DMS53 (cell line): ENCODE measurements at regions not wholly inside any gene's neighbourhood (a gene's known extent, or its start where the extent isn't known, plus 50 kb on each side); places are given as distances from the start of the nearest gene placed in this dataset.
"Not testable (repeated sequence)": the region's sequence is repeated elsewhere in the genome, so short reads cannot be mapped to it uniquely, and the experiment has no call there.

Source experiments
- DNase-seq: peaks from one replicate; lab custom pipeline; 2025; lab: John Stamatoyannopoulos, UW

DNA sequence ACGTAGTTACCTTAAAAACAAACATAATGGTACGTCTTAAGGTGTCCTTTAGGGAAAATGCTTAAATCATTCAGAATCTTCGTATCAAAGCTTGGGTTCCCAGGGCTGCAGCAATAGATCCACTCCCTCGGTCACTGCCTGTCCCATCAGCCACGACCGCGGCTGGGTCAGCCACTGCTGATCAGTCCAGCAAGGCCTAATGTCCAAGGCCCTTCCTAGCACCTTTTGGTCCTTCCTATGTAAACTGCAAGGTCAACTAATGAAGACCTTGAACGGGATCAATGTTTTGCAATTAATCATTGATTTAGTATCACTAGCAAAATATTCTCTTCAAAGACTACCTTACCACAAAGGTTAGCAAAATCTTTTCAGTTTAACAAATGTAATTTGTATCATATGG lies 122.2 kb upstream of the IGF1R start:
- no peak for DNase-seq

DNA sequence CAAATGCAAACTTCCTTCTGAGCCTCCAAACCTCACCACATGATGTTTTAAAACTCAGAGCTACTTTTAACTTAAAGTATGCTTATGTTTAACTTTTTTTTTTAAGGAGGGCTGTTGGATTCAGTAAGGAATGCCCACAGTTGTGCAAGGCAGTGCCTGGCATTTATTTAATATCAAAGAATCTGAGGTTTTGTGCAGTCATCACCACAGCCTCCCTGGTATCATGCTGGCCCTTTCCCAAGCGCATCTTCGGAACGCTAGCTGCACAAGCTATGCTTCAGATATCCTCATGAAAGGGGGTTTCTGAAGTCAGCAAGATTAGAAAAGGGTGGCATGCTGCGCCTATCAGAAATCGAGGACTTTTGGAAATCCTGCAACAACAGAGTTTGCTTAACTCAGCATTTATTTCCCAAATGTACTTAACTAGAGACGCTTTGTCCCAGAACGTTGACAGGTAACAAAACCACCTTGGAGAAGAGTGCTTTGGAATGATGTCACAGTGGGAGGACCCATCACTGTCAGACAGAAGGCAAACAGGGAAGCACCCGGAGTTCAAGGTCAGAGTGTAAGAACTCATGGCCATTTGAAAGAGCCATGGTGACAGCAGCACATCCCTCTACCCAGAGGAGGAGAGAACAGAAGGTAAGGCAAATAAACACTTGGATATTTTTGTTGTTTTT lies 120.2 kb upstream of the IGF1R start:
- DNase-seq = peak; percentile 8

GRCh38 chr15:98529205-98530145 lies 118.9 kb upstream of the IGF1R start:
- DNase-seq = peak; percentile 39

DNA sequence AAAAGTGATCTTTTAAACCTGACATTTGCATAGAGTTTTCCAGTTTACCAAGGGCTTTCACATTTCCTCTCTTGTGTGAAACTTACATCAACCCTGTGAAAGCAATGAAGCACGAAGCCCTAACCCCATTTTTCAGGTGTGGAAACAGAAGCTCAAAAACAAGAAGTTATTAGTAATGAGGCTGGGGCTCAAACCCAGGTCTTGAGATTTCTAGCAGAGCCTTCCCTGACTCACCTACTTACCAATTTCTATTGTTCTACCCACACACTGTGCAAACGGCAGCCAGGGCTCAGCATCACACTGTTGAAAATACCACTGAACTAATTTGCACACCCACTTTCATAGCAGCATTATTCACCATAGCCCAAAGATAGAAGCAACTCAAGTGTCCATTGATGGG lies 117.8 kb upstream of the IGF1R start:
- DNase-seq = no peak

DNA sequence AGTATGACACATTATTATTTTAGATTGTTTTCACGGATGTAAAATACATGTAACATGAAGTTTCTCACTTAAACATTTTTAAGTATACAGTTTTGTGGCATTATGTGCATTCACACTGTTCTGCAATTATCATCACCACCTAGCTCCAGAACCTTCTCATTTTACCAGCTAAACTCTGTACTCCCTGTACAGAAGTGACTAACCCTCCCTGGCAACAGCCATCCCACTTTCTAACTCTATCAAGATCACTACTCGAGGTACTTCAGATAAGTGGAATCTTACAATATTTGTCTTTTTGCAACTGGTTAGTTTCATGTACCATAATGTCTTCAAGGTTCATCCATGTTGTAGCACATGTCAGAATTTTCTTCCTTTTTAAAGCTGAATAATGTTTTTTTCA lies 116.3 kb upstream of the IGF1R start:
- no peak for DNase-seq

- DNase-seq = no peak
Measured at GRCh38 chr15:98536976-98537375, 111.4 kb upstream of the IGF1R start.

- DNase-seq = no peak
Measured at GRCh38 chr15:98537516-98538060, 110.8 kb upstream of the IGF1R start.

DNA sequence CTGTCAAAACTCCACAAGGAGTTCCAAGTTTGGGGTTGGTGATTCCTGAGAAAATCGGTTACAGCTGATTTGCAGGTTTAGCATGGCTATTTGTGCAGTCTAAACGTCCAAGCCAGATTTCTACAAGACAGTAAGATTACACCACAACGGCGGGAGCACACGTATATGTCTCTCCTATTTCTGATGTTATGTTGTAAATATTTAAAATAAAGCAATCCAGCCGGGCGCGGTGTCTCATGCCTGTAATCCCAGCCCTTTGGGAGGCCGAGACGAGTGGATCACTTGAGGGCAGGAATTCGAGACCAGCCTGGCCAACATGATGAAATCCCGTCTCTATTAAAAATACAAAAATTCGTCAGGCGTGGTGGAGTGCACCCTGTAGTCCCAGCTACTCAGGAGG lies 106.8 kb upstream of the IGF1R start:
- no peak for DNase-seq

DNA sequence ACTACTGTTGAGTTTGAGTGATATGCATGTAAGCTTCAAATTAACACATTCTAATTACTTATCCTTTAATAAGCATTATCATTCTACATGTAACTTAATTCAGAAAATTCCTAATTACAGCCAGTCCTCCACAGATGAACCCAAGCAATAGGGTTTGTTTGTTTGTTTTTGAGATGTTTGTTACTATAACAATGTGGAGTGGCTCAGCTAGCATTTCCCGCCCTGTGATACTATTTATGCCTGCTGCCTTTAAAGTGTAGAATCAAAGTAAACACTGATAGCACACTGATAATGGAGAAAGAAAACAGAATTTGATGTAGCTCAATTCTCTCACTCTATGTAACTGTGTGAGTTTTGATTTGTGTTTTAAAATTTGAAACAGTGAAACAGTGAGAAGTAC lies 105.1 kb upstream of the IGF1R start:
- peak; percentile 10 for DNase-seq

DNA sequence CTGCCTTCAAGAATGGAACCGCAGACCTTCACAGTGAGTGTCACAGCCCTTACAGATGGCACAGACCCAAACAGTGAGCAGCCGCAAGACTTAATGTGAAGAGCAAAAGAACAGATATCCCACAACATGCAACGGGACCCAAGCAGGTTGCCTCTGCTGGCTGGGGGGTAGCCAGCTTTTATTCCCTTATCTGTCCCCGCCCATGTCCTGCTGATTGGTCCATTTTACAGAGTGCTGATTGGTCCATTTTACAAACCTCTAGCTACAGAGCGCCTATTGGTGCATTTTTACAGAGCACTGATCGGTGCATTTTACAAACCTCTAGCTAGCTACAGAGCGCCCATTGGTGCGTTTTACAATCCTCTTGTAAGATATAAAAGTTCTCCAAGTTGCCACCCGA lies 102.0 kb upstream of the IGF1R start:
- DNase-seq = no peak

DNA sequence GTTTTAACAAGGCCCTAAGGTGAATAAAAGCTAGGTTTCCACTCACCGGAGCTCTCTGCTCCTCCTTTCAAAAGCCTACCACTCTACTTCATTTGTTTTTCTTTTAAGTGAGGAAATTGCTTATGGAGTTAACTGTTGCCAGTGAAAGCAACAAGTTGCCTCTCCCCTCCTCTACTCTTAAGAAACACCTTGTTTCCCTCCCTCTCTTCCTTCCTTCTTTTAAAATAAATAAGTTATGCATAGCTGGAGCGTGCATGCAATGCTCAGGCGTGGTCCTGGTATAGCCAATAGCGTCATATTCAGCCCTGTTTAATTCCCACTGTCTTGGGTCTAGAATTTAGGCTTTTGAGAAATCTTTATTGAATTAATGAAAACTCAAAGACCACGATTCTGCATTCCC lies 101.1 kb upstream of the IGF1R start:
- no peak for DNase-seq

- DNase-seq = peak; percentile 57
Measured at GRCh38 chr15:98547741-98548138, 100.6 kb upstream of the IGF1R start.

- peak; percentile 74 for DNase-seq
Measured at GRCh38 chr15:98548139-98548971, 100.0 kb upstream of the IGF1R start.

GRCh38 chr15:98549003-98549402 lies 99.3 kb upstream of the IGF1R start:
- DNase-seq = no peak

DNA sequence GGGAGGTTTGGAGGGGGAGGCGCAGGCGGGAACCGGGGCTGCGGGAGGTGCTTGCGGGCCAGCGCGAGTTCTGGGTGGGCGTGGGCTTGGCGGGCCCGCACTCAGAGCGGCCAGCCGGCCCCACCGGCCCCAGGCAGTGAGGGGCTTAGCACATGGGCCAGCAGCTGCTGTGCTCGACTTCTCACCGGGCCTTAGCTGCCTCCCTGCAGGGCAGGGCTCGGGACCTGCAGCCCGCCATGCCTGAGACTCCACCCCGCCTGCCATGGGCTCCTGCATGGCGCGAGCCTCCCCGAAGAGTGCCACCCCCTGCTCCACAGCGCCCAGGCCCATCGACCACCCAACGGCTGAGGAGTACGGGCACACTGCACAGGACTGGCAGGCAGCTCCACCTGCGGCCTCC lies 98.6 kb upstream of the IGF1R start:
- no peak for DNase-seq

- not testable (repeated sequence) for DNase-seq
Measured at GRCh38 chr15:98550363-98550762, 98.0 kb upstream of the IGF1R start.

DNA sequence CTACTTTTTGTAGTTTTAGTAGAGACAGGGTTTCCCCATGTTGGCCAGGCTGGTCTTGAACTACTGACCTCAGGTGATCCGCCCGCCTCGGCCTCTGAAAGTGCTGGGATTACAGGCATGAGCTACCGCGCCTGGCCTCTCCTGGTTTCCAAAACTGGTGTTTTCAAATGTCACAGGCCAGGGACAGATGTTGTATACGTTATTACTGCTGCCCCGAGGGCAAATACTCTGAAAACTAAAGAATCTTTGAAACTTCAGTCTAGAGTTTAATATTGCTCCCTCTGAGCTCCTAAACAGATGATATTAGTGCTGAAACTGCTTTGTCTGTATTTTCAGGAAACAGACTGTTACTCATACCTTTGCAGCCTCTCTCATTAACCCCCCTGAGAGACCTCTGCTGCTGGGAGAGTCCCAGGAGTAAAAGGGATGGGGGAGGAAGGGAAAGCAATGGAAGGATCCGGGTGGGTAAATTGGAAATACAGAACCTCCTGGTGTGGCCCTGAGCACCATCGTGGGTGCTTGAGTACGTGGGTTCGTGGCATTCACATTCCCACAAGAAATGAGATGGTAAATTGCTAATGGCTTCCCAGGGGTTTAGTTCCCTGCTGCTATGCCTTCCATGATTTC lies 96.3 kb upstream of the IGF1R start:
- no peak for DNase-seq

- DNase-seq = no peak
Measured at GRCh38 chr15:98554272-98555172, 93.8 kb upstream of the IGF1R start.

- DNase-seq = no peak
Measured at GRCh38 chr15:98555173-98555515, 93.2 kb upstream of the IGF1R start.

- DNase-seq = no peak
Measured at GRCh38 chr15:98556321-98556720, 92.0 kb upstream of the IGF1R start.

DNA sequence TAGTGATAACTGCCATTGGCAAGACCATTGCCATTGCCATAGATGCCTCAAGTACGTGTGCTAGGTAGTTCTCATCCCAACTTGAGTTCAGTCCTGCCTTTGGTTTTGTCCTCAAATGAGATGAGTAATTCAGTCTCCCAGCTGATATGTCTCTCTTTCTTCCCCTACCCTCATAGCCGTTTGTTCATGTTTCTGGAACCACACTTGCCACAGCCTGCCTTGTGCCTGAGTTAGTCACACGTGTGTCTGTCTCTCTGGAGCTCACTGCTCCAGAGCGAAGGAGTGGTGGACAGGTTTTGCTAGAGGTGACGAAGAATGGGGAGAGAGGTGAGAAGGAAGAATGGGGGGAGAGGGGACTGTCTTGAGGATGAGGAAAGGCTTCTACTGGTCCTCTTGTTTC lies 88.0 kb upstream of the IGF1R start:
- DNase-seq = no peak
